ENCODE measurements at regions not wholly inside any gene's neighbourhood (a gene's known extent, or its start where the extent isn't known, plus 50 kb on each side); places are given as distances from the start of the nearest gene placed in this dataset.

DNA sequence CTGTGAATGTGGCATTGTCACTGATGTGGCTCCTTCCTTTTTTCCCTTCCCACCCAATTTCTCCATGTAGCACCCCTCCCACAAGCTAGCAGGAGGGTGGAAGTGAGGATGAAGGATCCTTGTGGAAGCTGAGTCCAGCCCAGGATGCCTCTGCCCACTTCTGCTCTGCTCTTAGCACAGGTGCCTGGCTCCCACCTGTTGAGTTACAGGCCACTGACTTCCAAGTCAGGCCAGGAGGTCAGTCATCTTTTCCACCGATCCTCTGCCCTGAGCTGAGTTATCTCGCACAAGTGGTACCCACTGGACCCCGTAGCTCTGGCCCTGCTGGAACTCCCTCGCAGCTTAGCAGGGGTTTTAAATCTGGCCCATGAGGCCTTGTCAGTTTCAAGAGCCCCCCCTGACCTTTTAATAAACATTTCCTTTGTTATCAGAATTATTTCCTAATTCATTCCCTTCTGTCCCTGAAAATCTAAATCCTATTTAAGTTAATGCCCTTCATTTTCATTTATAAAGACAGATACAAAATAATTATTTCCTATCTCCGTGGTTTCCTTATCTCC, 125.3 kb upstream of the CADM1 start:
- H3K9me3 ChIP-seq: no peaks in the 10 kb centered on the region
- 78 to 83% methylated on average over 5 of the region's 5 CpGs for WGBS, 2 donors
- no peak overlapping the region for H3K4me3 ChIP-seq
- H3K4me1 ChIP-seq: no peaks in the 10 kb centered on the region
- TF ChIP-seq POLR2A (IDR thresholded peaks at IDR 0.05) (no peak), EP300 (IDR thresholded peaks at IDR 0.05) (no peak)
- TF ChIP-seq, protein P1, sequence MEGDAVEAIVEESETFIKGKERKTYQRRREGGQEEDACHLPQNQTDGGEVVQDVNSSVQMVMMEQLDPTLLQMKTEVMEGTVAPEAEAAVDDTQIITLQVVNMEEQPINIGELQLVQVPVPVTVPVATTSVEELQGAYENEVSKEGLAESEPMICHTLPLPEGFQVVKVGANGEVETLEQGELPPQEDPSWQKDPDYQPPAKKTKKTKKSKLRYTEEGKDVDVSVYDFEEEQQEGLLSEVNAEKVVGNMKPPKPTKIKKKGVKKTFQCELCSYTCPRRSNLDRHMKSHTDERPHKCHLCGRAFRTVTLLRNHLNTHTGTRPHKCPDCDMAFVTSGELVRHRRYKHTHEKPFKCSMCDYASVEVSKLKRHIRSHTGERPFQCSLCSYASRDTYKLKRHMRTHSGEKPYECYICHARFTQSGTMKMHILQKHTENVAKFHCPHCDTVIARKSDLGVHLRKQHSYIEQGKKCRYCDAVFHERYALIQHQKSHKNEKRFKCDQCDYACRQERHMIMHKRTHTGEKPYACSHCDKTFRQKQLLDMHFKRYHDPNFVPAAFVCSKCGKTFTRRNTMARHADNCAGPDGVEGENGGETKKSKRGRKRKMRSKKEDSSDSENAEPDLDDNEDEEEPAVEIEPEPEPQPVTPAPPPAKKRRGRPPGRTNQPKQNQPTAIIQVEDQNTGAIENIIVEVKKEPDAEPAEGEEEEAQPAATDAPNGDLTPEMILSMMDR (IDR thresholded peaks at IDR 0.05): no peak
- H3K27ac ChIP-seq: no peak overlapping the region
- H3K27me3 ChIP-seq: peaks cover 0 to 6% of the 10 kb centered on the region in 2 donors
- H3K36me3 ChIP-seq: no peaks in the 10 kb centered on the region
- no peak for DNase-seq (ENCODE audit: low spot score in 2 of 2)

DNA sequence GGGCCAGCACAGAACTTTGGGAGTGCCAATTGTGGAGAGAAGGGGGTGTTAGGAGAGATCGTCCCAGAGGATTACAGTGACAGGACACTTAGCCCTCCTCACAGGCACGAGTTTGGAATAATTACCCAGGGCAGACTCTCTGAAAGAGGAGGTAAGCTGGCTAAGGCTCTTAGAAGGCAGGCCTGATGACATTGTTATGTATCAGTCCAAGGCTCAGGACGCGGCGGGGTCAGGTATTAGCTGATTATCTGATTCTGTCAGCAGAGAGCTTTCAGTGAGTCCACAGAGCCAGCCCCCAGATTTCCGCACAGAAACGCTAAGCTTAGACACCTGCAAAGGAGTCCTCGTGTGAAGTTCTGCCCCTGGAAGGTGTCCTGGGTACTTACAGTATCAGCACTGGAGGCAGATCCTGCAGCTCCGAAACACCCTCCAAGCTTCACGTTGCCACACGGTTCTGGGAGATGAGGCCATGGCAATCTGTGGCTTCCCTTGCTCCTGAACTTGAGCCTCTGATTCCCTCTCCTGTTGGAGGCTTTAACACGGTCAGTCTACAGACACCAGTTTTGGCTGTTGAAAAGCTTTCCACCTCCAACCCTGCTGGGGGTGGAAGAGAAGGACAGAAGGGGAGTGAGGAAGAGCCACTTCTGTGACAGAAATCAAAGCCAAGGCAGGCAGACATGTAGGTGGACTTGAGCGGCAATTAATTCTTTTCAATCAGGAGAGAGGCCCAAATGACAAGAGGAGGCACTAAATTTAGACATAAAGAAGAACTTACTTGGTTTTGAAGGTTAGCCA, 123.6 kb upstream of the CADM1 start:
- H3K4me3 ChIP-seq: no peak overlapping the region
- H3K4me1 ChIP-seq: peaks cover 0 to 5% (median 1%) of the 10 kb centered on the region in 4 donors
- 88 to 90% methylated on average over 10 to 13 of the region's 13 CpGs for WGBS, 2 donors
- no peak for DNase-seq (ENCODE audit: low spot score in 2 of 2)
- no peaks in the 10 kb centered on the region for H3K9me3 ChIP-seq
- peaks cover 0 to 6% of the 10 kb centered on the region in 2 donors for H3K27me3 ChIP-seq
- no peak for TF ChIP-seq POLR2A (IDR thresholded peaks at IDR 0.05)
- TF ChIP-seq, protein P1 (IDR thresholded peaks at IDR 0.05): no peak
- no peak for TF ChIP-seq EP300 (IDR thresholded peaks at IDR 0.05)
- H3K27ac ChIP-seq: no peak overlapping the region
- no peaks in the 10 kb centered on the region for H3K36me3 ChIP-seq

DNA sequence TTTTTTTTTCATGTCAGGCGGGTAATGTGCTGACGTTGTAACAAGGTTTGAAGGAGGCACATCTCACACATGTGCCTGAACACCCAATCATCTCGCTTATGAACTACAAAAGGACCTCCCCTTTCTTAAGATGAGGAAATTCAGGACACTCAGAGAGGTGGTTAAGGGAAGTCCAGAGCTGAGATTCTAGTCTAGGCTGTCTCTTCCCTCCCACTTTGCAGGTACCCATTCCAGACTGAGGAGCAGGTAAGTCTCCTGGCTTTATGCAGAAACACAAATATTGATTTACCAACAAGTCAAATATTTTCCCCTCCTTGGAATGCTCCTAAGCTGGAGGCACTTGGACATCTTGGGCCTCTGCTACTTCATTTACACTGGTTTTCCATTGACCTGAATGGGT, 122.9 kb upstream of the CADM1 start:
- 94 to 97% methylated on average over 3 of the region's 3 CpGs for WGBS, 2 donors
- H3K9me3 ChIP-seq: no peaks in the 10 kb centered on the region
- H3K4me3 ChIP-seq: no peak overlapping the region
- no peak for DNase-seq (ENCODE audit: low spot score in 2 of 2)
- no peak for TF ChIP-seq POLR2A (IDR thresholded peaks at IDR 0.05)
- no peak for TF ChIP-seq EP300 (IDR thresholded peaks at IDR 0.05)
- TF ChIP-seq, protein P1 (IDR thresholded peaks at IDR 0.05): no peak
- H3K4me1 ChIP-seq: peaks cover 0 to 13% (median 4%) of the 10 kb centered on the region in 4 donors
- peaks cover 0 to 6% of the 10 kb centered on the region in 2 donors for H3K27me3 ChIP-seq
- no peaks in the 10 kb centered on the region for H3K36me3 ChIP-seq
- H3K27ac ChIP-seq: no peak overlapping the region

DNA sequence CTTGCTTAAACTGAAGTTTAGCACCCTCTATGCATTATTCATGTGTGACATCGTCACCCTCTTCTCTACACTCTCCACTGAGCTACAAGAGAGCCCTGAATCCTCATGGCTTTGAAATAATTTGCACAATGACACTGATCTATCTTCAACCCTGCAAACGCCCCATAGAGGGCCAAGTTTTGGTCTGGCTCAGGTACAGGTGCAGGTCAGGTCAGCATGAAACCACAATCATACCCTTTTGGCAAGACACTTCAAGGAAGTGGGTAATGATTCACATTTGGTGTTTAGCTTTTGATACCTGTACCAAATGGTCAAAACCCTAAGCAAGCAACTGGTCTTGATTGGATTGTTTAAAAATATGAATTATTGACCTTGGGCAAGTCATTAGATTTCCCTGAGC, 122.2 kb upstream of the CADM1 start:
- 81 to 82% methylated on average over 2 of the region's 2 CpGs for WGBS, 2 donors
- Histone ChIP-seq H3K27ac (no peak overlapping the region), H3K4me1 (peaks cover 0 to 15% (median 4%) of the 10 kb centered on the region in 4 donors), H3K4me3 (no peak overlapping the region), H3K27me3 (peaks cover 0 to 6% of the 10 kb centered on the region in 2 donors), H3K9me3 (no peaks in the 10 kb centered on the region), H3K36me3 (no peaks in the 10 kb centered on the region)
- no peak for DNase-seq (ENCODE audit: low spot score in 2 of 2)
- no peak for TF ChIP-seq POLR2A (IDR thresholded peaks at IDR 0.05)
- TF ChIP-seq EP300 (IDR thresholded peaks at IDR 0.05): no peak
- TF ChIP-seq, protein P1 (IDR thresholded peaks at IDR 0.05): no peak

DNA sequence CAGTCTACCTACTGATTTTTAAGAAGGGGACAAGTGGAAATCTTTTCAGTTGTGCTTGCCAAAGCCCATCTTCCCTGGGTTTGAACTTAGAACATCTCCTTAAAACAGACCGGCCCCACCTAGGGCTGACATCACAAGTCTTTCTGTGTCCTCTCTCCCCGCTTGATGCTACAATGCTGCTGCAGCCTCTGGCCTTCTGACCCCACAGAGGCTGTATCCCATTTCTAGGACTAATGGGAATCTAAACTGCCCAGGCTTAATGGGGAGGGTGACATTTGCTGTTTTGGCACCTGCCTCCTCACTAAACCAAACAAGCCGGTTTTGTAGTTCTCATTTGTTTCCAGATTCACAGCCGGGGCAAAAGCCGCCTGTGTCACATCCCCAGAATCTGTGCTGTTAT, 121.3 kb upstream of the CADM1 start:
- H3K36me3 ChIP-seq: no peaks in the 10 kb centered on the region
- H3K4me1 ChIP-seq: peaks cover 0 to 15% (median 4%) of the 10 kb centered on the region in 4 donors
- H3K9me3 ChIP-seq: no peaks in the 10 kb centered on the region
- no peak overlapping the region for H3K27ac ChIP-seq
- no peak for DNase-seq (ENCODE audit: low spot score in 2 of 2)
- WGBS, 2 donors: 83 to 86% methylated on average over 5 of the region's 5 CpGs
- H3K4me3 ChIP-seq: no peak overlapping the region
- TF ChIP-seq EP300 (IDR thresholded peaks at IDR 0.05) (no peak), POLR2A (IDR thresholded peaks at IDR 0.05) (no peak)
- TF ChIP-seq, protein P1 (IDR thresholded peaks at IDR 0.05): no peak
- no peaks in the 10 kb centered on the region for H3K27me3 ChIP-seq
